Natural killer cell (primary cell): ENCODE measurements at regions not wholly inside any gene's neighbourhood (a gene's known extent, or its start where the extent isn't known, plus 50 kb on each side); places are given as distances from the start of the nearest gene placed in this dataset.

Source experiments
- ATAC-seq, 3 donors: fragments of 150-1000 bp in 2 of 3; fragments of 200-7000 bp in 1 of 3; cut with Tn5 transposase; 1 replicate in 1 of 3; 2 replicates in 2 of 3; pipeline ENCODE4 v1.10.0; 2021; ENCODE audit warnings: mild to moderate bottlenecking in 2 of 3, moderate library complexity in 2 of 3
- DNase-seq, 2 donors: peaks; one replicate each; pipeline versions ENCODE4 v3.0.0 to v3.0.0-alpha.2; 2013 to 2021; ENCODE audit warnings: mixed read lengths in 1 of 2
- H3K27ac ChIP-seq: one replicate; pipeline ENCODE4 v1.5.1; 2013; ENCODE audit warnings: mild to moderate bottlenecking, low read length
- H3K27me3 ChIP-seq: one replicate; pipeline ENCODE4 v1.6.1; 2013; ENCODE audit warnings: low read length; ENCODE audit not compliant: control insufficient read depth, insufficient read depth
- H3K36me3 ChIP-seq: one replicate; pipeline ENCODE4 v1.6.1; 2013; ENCODE audit warnings: low read length; ENCODE audit not compliant: control insufficient read depth, insufficient read depth
- H3K4me1 ChIP-seq: one replicate; pipeline ENCODE4 v1.6.1; 2013; ENCODE audit warnings: low read length; ENCODE audit not compliant: control insufficient read depth, insufficient read depth
- H3K4me3 ChIP-seq: one replicate; pipeline ENCODE4 v1.5.1; 2013; ENCODE audit warnings: low read length
- H3K9me3 ChIP-seq: one replicate; pipeline ENCODE4 v1.6.1; 2013; ENCODE audit warnings: low read length; ENCODE audit not compliant: control insufficient read depth, insufficient read depth
- H3K27ac Mint-ChIP-seq, 2 donors: one replicate each; pipeline ENCODE4 v1.8.0; 2022; ENCODE audit warnings: mild to moderate bottlenecking in 2 of 2, mixed read lengths in 2 of 2, moderate library complexity in 1 of 2
- H3K27me3 Mint-ChIP-seq, 2 donors: one replicate each; pipeline ENCODE4 v1.8.0; 2022; ENCODE audit warnings: low read depth in 2 of 2, mixed read lengths in 2 of 2
- H3K36me3 Mint-ChIP-seq: one replicate; pipeline ENCODE4 v1.8.0; 2022; ENCODE audit warnings: mixed read lengths
- H3K4me1 Mint-ChIP-seq, 2 donors: one replicate each; pipeline ENCODE4 v1.8.0; 2022; ENCODE audit warnings: mixed read lengths in 2 of 2
- H3K4me3 Mint-ChIP-seq: one replicate; pipeline ENCODE4 v1.8.0; 2022; ENCODE audit warnings: mild to moderate bottlenecking, moderate library complexity, mixed read lengths
- H3K9me3 Mint-ChIP-seq, 2 donors: one replicate each; pipeline ENCODE4 v1.8.0; 2022; ENCODE audit warnings: mixed read lengths in 2 of 2
- WGBS: methylation state at CpG from one replicate; pipeline ENCODE4 v1.1.7; 2013; ENCODE audit warnings: missing lambda C conversion rate; ENCODE audit not compliant: insufficient coverage; 5-methylcytosine and 5-hydroxymethylcytosine counted together
- intact Hi-C: fragments of 100-400 bp; cut with micrococcal nuclease; formaldehyde crosslinking; loops from one replicate; pipeline ENCODE4 v1.14.2; 2022
- TF ChIP-seq, protein P1 (sequence below): fragments of 200-600 bp; IDR thresholded peaks from one replicate; pipeline ENCODE4 v1.8.0; 2022; ENCODE audit warnings: antibody characterized with exemption

DNA sequence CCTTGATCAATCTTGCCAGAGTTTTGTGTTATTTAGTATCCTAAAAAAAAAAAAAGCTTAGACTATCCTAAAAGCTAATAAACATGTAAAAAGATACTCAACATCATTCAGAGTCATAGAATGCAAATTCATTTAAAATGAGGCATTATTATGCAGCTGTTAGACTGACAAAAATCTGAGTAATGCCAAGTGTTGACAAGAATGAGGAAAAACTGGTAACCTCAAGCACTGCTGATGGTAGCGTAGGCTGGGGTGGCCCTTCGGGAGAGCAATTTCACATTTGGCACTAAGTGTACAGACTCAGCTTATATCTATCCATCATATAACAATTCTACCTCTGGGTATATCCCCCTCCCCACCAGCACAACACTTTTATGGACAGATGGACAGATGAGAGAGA lies 280.4 kb downstream of the RAP2B start:
- Mint-ChIP-seq H3K4me1 (peaks cover 11 to 22% of the 10 kb centered on the region in 2 donors), H3K4me3 (no peak overlapping the region), H3K9me3 (no peaks in the 10 kb centered on the region), H3K36me3 (no peaks in the 10 kb centered on the region), H3K27ac (no peak overlapping the region), H3K27me3 (no peaks in the 10 kb centered on the region)
- DNase-seq (no peak), ATAC-seq (no peak)
- H3K9me3 ChIP-seq: no peaks in the 10 kb centered on the region
- no peaks in the 10 kb centered on the region for H3K27me3 ChIP-seq
- intact Hi-C loops: loop anchor here (10.0 kb wide), 1 partner anchor 278 kb away; the partner anchor contains the start of gene RAP2B
- WGBS: 52% methylated on average over 2 of the region's 2 CpGs
- no peaks in the 10 kb centered on the region for H3K4me1 ChIP-seq
- no peaks in the 10 kb centered on the region for H3K36me3 ChIP-seq
- no peak overlapping the region for H3K4me3 ChIP-seq
- no peak overlapping the region for H3K27ac ChIP-seq
- TF ChIP-seq, protein P1, sequence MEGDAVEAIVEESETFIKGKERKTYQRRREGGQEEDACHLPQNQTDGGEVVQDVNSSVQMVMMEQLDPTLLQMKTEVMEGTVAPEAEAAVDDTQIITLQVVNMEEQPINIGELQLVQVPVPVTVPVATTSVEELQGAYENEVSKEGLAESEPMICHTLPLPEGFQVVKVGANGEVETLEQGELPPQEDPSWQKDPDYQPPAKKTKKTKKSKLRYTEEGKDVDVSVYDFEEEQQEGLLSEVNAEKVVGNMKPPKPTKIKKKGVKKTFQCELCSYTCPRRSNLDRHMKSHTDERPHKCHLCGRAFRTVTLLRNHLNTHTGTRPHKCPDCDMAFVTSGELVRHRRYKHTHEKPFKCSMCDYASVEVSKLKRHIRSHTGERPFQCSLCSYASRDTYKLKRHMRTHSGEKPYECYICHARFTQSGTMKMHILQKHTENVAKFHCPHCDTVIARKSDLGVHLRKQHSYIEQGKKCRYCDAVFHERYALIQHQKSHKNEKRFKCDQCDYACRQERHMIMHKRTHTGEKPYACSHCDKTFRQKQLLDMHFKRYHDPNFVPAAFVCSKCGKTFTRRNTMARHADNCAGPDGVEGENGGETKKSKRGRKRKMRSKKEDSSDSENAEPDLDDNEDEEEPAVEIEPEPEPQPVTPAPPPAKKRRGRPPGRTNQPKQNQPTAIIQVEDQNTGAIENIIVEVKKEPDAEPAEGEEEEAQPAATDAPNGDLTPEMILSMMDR: no peak

DNA sequence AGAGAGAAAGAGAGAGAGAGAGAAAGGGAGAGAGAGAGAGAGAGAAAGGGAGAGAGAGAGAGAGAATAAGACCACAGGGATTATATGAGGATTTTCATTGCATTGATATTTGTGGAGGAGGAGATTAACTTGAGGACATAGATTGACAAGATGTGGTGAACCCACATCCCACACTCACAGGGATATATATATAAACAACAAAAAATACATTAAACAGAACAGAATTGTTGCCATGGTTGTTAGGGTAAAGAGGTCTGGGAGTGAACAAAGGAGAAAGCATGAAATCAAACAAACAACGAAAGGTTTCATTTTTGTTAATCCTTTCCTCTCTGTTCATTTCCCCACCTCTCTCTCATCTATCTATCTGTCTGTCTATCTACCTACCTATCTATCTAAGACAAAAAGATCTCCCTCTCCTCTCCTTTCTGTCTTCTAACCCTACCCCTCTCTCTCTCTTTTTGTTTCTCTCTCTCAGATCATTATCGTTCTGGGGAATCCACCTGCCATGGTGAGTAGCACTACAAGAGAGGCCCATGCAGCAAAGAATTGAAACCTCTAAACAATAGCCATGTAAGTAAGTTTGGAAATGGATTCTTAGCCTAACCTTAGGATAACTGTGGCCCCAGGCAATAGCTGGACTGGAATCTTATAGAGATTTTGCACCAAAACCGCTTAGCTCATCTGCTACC lies 280.9 kb downstream of the RAP2B start:
- 83% methylated on average over 3 of the region's 3 CpGs for WGBS
- Histone ChIP-seq H3K27me3 (no peaks in the 10 kb centered on the region), H3K4me1 (no peaks in the 10 kb centered on the region), H3K9me3 (no peaks in the 10 kb centered on the region), H3K27ac (no peak overlapping the region), H3K4me3 (no peak overlapping the region), H3K36me3 (no peaks in the 10 kb centered on the region)
- DNase-seq (peak in 1 of 2 donors; percentile 19), ATAC-seq (no peak)
- Mint-ChIP-seq H3K27me3 (no peaks in the 10 kb centered on the region), H3K9me3 (no peaks in the 10 kb centered on the region), H3K4me1 (peaks cover 5 to 17% of the 10 kb centered on the region in 2 donors), H3K4me3 (no peak overlapping the region), H3K27ac (no peak overlapping the region), H3K36me3 (no peaks in the 10 kb centered on the region)
- intact Hi-C loops: loop anchor here (10.0 kb wide), 1 partner anchor 278 kb away; the partner anchor contains the start of gene RAP2B
- TF ChIP-seq, protein P1: no peak

DNA sequence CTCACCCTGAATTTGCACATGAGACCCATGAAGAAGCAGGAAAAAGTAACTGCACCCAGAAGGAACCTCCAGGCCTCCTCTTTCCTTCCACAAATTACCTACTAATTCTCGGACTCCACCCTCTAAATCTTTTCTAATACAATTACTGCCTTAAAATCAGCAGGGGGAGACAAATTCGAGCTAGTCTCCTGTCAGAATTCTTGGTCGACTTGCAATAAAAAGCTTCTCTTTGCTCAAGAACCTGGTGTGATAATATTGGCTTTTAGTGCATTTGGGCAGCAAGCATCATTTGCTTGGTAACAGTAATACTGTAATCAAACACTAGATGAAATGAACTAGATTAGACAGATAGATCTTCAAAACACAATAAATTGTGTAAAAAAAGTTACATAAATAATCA lies 281.9 kb downstream of the RAP2B start:
- TF ChIP-seq, protein P1: no peak
- intact Hi-C loops: loop anchor here (10.0 kb wide), 1 partner anchor 279 kb away; the partner anchor contains the start of gene RAP2B
- Histone ChIP-seq H3K27ac (no peak overlapping the region), H3K36me3 (no peaks in the 10 kb centered on the region), H3K4me1 (no peaks in the 10 kb centered on the region), H3K27me3 (no peaks in the 10 kb centered on the region), H3K4me3 (no peak overlapping the region), H3K9me3 (no peaks in the 10 kb centered on the region)
- Mint-ChIP-seq H3K9me3 (no peaks in the 10 kb centered on the region), H3K4me1 (peaks cover 0 to 7% of the 10 kb centered on the region in 2 donors), H3K27ac (no peak overlapping the region), H3K4me3 (no peak overlapping the region), H3K36me3 (no peaks in the 10 kb centered on the region), H3K27me3 (no peaks in the 10 kb centered on the region)
- ATAC-seq (no peak), DNase-seq (peak in 1 of 2 donors; percentile 33)
- 42% methylated on average over 3 of the region's 3 CpGs for WGBS

DNA sequence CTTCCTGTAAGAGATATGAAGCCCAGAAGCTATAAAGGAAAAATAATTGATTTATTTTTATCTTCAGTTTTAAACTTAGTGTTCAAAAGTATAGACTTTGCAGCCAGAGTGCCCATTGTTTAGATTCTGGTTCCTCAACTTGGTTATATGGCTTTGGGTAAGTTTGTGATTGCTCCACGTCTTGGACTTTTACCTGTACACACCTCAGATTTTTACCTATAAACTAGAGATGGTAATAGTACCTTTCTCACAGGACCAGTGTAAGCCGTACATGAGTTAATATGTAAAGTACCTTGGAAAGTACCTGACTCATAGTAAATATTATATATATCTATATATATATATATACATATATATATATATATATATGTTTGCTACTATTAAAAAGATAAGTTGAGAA lies 283.8 kb downstream of the RAP2B start:
- no peak overlapping the region for H3K4me3 ChIP-seq

More for the DNA sequence above, 283.8 kb downstream of the RAP2B start:
- H3K9me3 Mint-ChIP-seq: no peaks in the 10 kb centered on the region
- no peaks in the 10 kb centered on the region for H3K27me3 Mint-ChIP-seq
- H3K4me3 Mint-ChIP-seq: no peak overlapping the region
- H3K9me3 ChIP-seq: no peaks in the 10 kb centered on the region
- H3K4me1 ChIP-seq: no peaks in the 10 kb centered on the region
- WGBS: no CpG with 5 or more reads among the region's 2 CpGs
- no peak overlapping the region for H3K27ac ChIP-seq
- ATAC-seq (no peak), DNase-seq (no peak)
- H3K27ac Mint-ChIP-seq: no peak overlapping the region
- intact Hi-C loops: loop anchor here (10.0 kb wide), 1 partner anchor 281 kb away; the partner anchor contains the start of gene RAP2B
- H3K27me3 ChIP-seq: no peaks in the 10 kb centered on the region
- no peaks in the 10 kb centered on the region for H3K36me3 Mint-ChIP-seq
- peaks cover 0 to 5% of the 10 kb centered on the region in 2 donors for H3K4me1 Mint-ChIP-seq
- no peaks in the 10 kb centered on the region for H3K36me3 ChIP-seq
- TF ChIP-seq, protein P1: no peak
